SK-N-SH (cell line): ENCODE measurements at regions not wholly inside any gene's neighbourhood (a gene's known extent, or its start where the extent isn't known, plus 50 kb on each side); places are given as distances from the start of the nearest gene placed in this dataset.

ENCODE experiments used
- CTCF ChIA-PET: fragments of 300-600, 350-600 bp; formaldehyde crosslinking; extraction: SDS; loops from one replicate; lab custom pipeline; 2021; lab: Yijun Ruan, JAX
- POLR2A ChIA-PET: fragments of 350-600 bp; sonication (Branson Sonifier 250); formaldehyde crosslinking; extraction: SDS; loops from one replicate; lab custom pipeline; 2020; ENCODE audit warnings: antibody characterized with exemption, inconsistent platforms; lab: Yijun Ruan, JAX
- DNase-seq: peaks from one replicate; pipeline ENCODE4 v3.0.0; 2012
- H2AFZ ChIP-seq: fragments of 200-600 bp; sonication (generic); 2 replicates; pipeline ENCODE4 v1.8.1; 2016; ENCODE audit warnings: antibody characterized with exemption, mild to moderate bottlenecking, low read depth
- H3F3A ChIP-seq: fragments of 200-600 bp; sonication (generic); replicated peaks from 2 replicates; pipeline ENCODE3; 2016; ENCODE audit warnings: antibody characterized with exemption, mild to moderate bottlenecking; ENCODE audit not compliant: insufficient read depth
- H3K27ac ChIP-seq, 2 experiments: fragments of 200-500 bp in 1 of 2; fragments of 200-600 bp in 1 of 2; sonication (Bioruptor generic) in 1 of 2; sonication (generic), shearing (Covaris generic) in 1 of 2; 2 replicates each; pipeline versions ENCODE4 v1.5.1 to v1.6.1; 2014 to 2016; ENCODE audit warnings: low read depth in 2 of 2, inconsistent platforms in 1 of 2, low read length in 1 of 2, mild to moderate bottlenecking in 1 of 2, mixed read lengths in 1 of 2
- H3K27me3 ChIP-seq: fragments of 200-600 bp; sonication (generic), shearing (Covaris generic); 2 replicates; pipeline ENCODE4 v1.6.1; 2016; ENCODE audit warnings: mixed run types; ENCODE audit not compliant: insufficient read depth
- H3K36me3 ChIP-seq, 2 experiments: fragments of 200-500 bp in 1 of 2; fragments of 200-600 bp in 1 of 2; sonication (Bioruptor generic) in 1 of 2; sonication (generic) in 1 of 2; replicated peaks in 1 of 2; 2 replicates each; pipeline versions ENCODE3 to v1.5.1; 2014 to 2016; ENCODE audit warnings: low read length in 1 of 2, mild to moderate bottlenecking in 1 of 2; ENCODE audit not compliant: insufficient read depth in 2 of 2, control insufficient read depth in 1 of 2
- H3K4me1 ChIP-seq, 2 experiments: fragments of 200-500 bp in 1 of 2; fragments of 200-600 bp in 1 of 2; sonication (Bioruptor generic) in 1 of 2; sonication (generic), shearing (Covaris generic) in 1 of 2; 2 replicates each; pipeline versions ENCODE4 v1.5.1 to v1.6.1; 2014 to 2016; ENCODE audit warnings: low read depth in 1 of 2, low read length in 1 of 2, mixed run types in 1 of 2; ENCODE audit not compliant: insufficient read depth in 2 of 2, control insufficient read depth in 1 of 2
- H3K4me2 ChIP-seq: fragments of 200-600 bp; sonication (generic), shearing (Covaris generic); 2 replicates; pipeline ENCODE4 v1.6.1; 2017; ENCODE audit warnings: mixed run types
- H3K4me3 ChIP-seq, 2 experiments: fragments of 200-500 bp in 1 of 2; fragments of 200-600 bp in 1 of 2; sonication (Bioruptor generic) in 1 of 2; sonication (generic), shearing (Covaris generic) in 1 of 2; 2 replicates each; pipeline versions ENCODE4 v1.5.1 to v1.8.1; 2014 to 2016; ENCODE audit warnings: low read depth in 2 of 2, inconsistent platforms in 1 of 2, low read length in 1 of 2, mild to moderate bottlenecking in 1 of 2, mixed read lengths in 1 of 2, moderate library complexity in 1 of 2
- H3K79me2 ChIP-seq: fragments of 200-600 bp; sonication (generic); 2 replicates; pipeline ENCODE4 v1.8.1; 2017; ENCODE audit warnings: mild to moderate bottlenecking; ENCODE audit not compliant: insufficient read depth
- H3K9ac ChIP-seq: fragments of 200-600 bp; sonication (generic); 2 replicates; pipeline ENCODE4 v1.6.1; 2017; ENCODE audit warnings: mixed run types
- H3K9me2 ChIP-seq: fragments of 200-600 bp; sonication (generic); 2 replicates; pipeline ENCODE4 v1.6.1; 2017; ENCODE audit warnings: mixed run types
- H3K9me3 ChIP-seq: fragments of 200-600 bp; sonication (generic); 2 replicates; pipeline ENCODE4 v1.6.1; 2017; ENCODE audit warnings: mixed run types, mild to moderate bottlenecking, moderate library complexity
- H4K20me1 ChIP-seq: fragments of 200-600 bp; sonication (generic); 2 replicates; pipeline ENCODE4 v1.6.1; 2017; ENCODE audit warnings: mild to moderate bottlenecking, mixed run types; ENCODE audit not compliant: insufficient read depth
- CHD2 ChIP-seq: fragments of 150-350 bp; IDR thresholded peaks from 2 replicates; pipeline ENCODE4 v1.6.1; 2018; ENCODE audit warnings: low read length; ENCODE audit not compliant: partially characterized antibody
- EP300 ChIP-seq, 2 experiments: IDR thresholded peaks; 2 replicates each; pipeline versions ENCODE4 v1.4.0 to v1.6.1; 2012; ENCODE audit warnings: borderline replicate concordance in 1 of 2, low read depth in 1 of 2, low read length in 1 of 2
- EZH2phosphoT487 ChIP-seq: fragments of 200-600 bp; sonication (generic); IDR thresholded peaks from 2 replicates; pipeline ENCODE4 v1.6.1; 2017; ENCODE audit warnings: low read depth, mixed run types, mild to moderate bottlenecking, antibody characterized with exemption, moderate library complexity, borderline replicate concordance
- FOSL2 ChIP-seq: IDR thresholded peaks from 2 replicates; pipeline ENCODE4 v1.4.0; 2012; ENCODE audit warnings: low read depth, mild to moderate bottlenecking, moderate library complexity, borderline replicate concordance
- FOXJ3 ChIP-seq: sonication (generic); formaldehyde crosslinking; IDR thresholded peaks from 2 replicates; pipeline ENCODE4 v1.5.1; 2020; ENCODE audit warnings: mild to moderate bottlenecking, missing genetic modification reagents
- GABPA ChIP-seq: IDR thresholded peaks from 2 replicates; pipeline ENCODE4 v1.4.0; 2012; ENCODE audit warnings: low read depth, mild to moderate bottlenecking
- MEF2A ChIP-seq: IDR thresholded peaks from 2 replicates; pipeline ENCODE4 v1.4.0; 2012; ENCODE audit warnings: low read depth, borderline replicate concordance
- RAD21 ChIP-seq: IDR thresholded peaks from 2 replicates; pipeline ENCODE4 v1.6.1; 2012; ENCODE audit warnings: mild to moderate bottlenecking, low read length
- RCOR1 ChIP-seq: fragments of 150-350 bp; IDR thresholded peaks from 2 replicates; pipeline ENCODE4 v1.6.1; 2017; ENCODE audit warnings: antibody characterized with exemption, low read length
- RXRA ChIP-seq: IDR thresholded peaks from 2 replicates; pipeline ENCODE4 v1.4.0; 2012; ENCODE audit warnings: low read depth, mild to moderate bottlenecking, borderline replicate concordance
- SIN3A ChIP-seq: IDR thresholded peaks from 2 replicates; pipeline ENCODE4 v1.6.1; 2012; ENCODE audit warnings: low read depth, mild to moderate bottlenecking, low read length, moderate library complexity, borderline replicate concordance
- TEAD4 ChIP-seq: IDR thresholded peaks from 2 replicates; pipeline ENCODE4 v1.4.0; 2012; ENCODE audit warnings: mild to moderate bottlenecking, borderline replicate concordance; ENCODE audit not compliant: insufficient read depth
- YY1 ChIP-seq: IDR thresholded peaks from 2 replicates; pipeline ENCODE4 v1.4.0; 2012; ENCODE audit warnings: low read depth, mild to moderate bottlenecking
- WGBS: methylation state at CpG from one replicate; pipeline ENCODE4 v1.1.6; 2017; ENCODE audit warnings: low lambda C conversion rate; 5-methylcytosine and 5-hydroxymethylcytosine counted together
- TF ChIP-seq, protein P1 (sequence below): fragments of 150-350 bp; IDR thresholded peaks from 2 replicates; pipeline ENCODE4 v1.6.1; 2016; ENCODE audit warnings: mild to moderate bottlenecking, low read depth, low read length
- TF ChIP-seq, protein P2 (sequence below): fragments of 200-600 bp; sonication (generic); IDR thresholded peaks from 2 replicates; pipeline ENCODE4 v1.6.1; 2017; ENCODE audit warnings: antibody characterized with exemption, mild to moderate bottlenecking, moderate library complexity
- TF ChIP-seq, protein P3 (sequence below): IDR thresholded peaks from 2 replicates; pipeline ENCODE4 v1.4.0; 2012; ENCODE audit warnings: low read depth, borderline replicate concordance
- TF ChIP-seq, protein P4 (sequence below): IDR thresholded peaks from 2 replicates; pipeline ENCODE4 v1.6.1; 2012; ENCODE audit warnings: mild to moderate bottlenecking, low read depth, low read length, moderate library complexity

DNA sequence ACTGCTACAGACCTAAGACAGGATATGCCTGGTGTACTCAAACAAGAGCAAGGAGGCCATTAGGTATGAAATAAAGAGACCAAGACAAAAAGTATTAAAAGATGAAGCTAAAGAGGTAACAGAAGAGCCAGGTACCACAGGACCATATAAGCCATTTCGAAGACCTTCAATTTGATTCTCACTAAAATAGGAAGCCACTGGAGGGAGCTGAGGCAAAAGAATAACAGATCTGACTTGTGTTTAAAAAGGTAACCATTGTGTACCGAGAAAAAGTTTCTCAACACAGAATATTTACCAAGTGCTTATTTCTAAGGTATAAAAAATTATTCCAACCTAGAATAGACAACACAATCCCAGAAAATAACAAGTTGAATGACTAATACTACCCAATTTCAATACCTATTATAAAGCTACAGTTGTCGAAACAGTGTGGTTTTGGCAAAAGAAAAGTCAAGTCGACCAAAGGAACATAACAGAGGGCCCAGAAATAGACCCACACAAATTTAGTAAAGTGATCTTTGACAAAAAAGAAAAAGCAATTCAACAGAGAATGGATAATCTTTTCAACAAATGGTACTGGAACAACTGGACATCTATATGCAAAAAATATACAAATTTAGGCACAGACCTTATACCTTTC is 125.3 kb upstream of the DST start:
- ChIA-PET POLR2A (no interaction called here), CTCF (interaction anchor here (0.8 to 1.5 kb wide), 3 partner anchors 21 to 84 kb away, joined by 3 to 4 read pairs (median 4); no protein-coding TSS in a partner anchor)
- Histone ChIP-seq H4K20me1 (peaks cover 97% of the 10 kb centered on the region), H3K27me3 (no peaks in the 10 kb centered on the region), H3K27ac (0 out of 4 replicates have a peak overlapping the region, but pooled peaks of 1 of the 2 experiments have one; percentile 1), H3K4me3 (no peak overlapping the region), H3K9me2 (no peaks in the 10 kb centered on the region), H3K9me3 (no peaks in the 10 kb centered on the region), H2AFZ (no peak overlapping the region), H3K36me3 (peaks cover 0 to 3% of the 10 kb centered on the region in 2 experiments), H3K4me2 (no peak overlapping the region), H3K4me1 (peaks cover 10 to 59% of the 10 kb centered on the region in 2 experiments), H3K79me2 (peaks cover 100% of the 10 kb centered on the region), H3K9ac (no peak overlapping the region), H3F3A (peaks cover 43% of the 10 kb centered on the region)
- no peak for DNase-seq
- TF ChIP-seq, protein P1, sequence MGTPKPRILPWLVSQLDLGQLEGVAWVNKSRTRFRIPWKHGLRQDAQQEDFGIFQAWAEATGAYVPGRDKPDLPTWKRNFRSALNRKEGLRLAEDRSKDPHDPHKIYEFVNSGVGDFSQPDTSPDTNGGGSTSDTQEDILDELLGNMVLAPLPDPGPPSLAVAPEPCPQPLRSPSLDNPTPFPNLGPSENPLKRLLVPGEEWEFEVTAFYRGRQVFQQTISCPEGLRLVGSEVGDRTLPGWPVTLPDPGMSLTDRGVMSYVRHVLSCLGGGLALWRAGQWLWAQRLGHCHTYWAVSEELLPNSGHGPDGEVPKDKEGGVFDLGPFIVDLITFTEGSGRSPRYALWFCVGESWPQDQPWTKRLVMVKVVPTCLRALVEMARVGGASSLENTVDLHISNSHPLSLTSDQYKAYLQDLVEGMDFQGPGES, result no peak
- TF ChIP-seq EZH2phosphoT487, result no peak
- TF ChIP-seq MEF2A, result no peak
- TF ChIP-seq, protein P2, sequence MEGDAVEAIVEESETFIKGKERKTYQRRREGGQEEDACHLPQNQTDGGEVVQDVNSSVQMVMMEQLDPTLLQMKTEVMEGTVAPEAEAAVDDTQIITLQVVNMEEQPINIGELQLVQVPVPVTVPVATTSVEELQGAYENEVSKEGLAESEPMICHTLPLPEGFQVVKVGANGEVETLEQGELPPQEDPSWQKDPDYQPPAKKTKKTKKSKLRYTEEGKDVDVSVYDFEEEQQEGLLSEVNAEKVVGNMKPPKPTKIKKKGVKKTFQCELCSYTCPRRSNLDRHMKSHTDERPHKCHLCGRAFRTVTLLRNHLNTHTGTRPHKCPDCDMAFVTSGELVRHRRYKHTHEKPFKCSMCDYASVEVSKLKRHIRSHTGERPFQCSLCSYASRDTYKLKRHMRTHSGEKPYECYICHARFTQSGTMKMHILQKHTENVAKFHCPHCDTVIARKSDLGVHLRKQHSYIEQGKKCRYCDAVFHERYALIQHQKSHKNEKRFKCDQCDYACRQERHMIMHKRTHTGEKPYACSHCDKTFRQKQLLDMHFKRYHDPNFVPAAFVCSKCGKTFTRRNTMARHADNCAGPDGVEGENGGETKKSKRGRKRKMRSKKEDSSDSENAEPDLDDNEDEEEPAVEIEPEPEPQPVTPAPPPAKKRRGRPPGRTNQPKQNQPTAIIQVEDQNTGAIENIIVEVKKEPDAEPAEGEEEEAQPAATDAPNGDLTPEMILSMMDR, result peak; percentile 25
- peak; percentile 21; the same call in 1 of the 2 replicates for TF ChIP-seq RAD21
- TF ChIP-seq, protein P3, sequence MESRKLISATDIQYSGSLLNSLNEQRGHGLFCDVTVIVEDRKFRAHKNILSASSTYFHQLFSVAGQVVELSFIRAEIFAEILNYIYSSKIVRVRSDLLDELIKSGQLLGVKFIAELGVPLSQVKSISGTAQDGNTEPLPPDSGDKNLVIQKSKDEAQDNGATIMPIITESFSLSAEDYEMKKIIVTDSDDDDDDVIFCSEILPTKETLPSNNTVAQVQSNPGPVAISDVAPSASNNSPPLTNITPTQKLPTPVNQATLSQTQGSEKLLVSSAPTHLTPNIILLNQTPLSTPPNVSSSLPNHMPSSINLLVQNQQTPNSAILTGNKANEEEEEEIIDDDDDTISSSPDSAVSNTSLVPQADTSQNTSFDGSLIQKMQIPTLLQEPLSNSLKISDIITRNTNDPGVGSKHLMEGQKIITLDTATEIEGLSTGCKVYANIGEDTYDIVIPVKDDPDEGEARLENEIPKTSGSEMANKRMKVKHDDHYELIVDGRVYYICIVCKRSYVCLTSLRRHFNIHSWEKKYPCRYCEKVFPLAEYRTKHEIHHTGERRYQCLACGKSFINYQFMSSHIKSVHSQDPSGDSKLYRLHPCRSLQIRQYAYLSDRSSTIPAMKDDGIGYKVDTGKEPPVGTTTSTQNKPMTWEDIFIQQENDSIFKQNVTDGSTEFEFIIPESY, result no peak
- no peak for TF ChIP-seq YY1
- 91% methylated on average over 4 of the region's 4 CpGs for WGBS

DNA sequence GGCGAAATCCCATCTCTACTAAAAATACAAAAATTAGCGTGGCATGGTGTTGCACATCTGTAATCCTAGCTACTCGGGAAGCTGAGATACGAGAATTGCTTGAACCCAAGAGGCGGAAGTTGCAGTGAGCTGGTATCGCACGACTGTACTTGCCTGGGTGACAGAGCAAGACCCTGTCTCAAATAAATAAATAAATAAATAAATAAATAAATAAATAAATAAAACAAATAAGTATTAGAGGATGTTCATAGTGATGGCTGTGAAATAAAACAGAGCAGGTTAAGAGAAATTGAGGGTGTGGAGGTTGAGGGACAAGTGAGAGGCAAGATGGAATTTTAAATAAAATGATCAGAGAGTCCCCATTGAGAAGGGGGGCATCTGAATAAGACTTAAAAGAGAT is 124.7 kb upstream of the DST start:
- peaks cover 39% of the 10 kb centered on the region for H3F3A ChIP-seq
- H3K79me2 ChIP-seq, result peaks cover 100% of the 10 kb centered on the region
- peaks cover 5 to 53% of the 10 kb centered on the region in 2 experiments for H3K4me1 ChIP-seq
- 0 out of 2 replicates have a peak overlapping the region, but pooled peaks have one; percentile 34 for H3K4me2 ChIP-seq
- peaks cover 0 to 3% of the 10 kb centered on the region in 2 experiments for H3K36me3 ChIP-seq
- H3K9me2 ChIP-seq, result no peaks in the 10 kb centered on the region
- H3K4me3 ChIP-seq, result no peak overlapping the region
- no peaks in the 10 kb centered on the region for H3K9me3 ChIP-seq
- ChIA-PET POLR2A (no interaction called here), CTCF (interaction anchor here (1.1 to 1.5 kb wide), 2 partner anchors 20 to 35 kb away, joined by 4 read pairs; no protein-coding TSS in a partner anchor)
- peak overlapping the region in 1 of 2 experiments; percentile 68; a peak in 1 of 4 replicates for H3K27ac ChIP-seq
- 98% methylated on average over 7 of the region's 7 CpGs for WGBS
- no peak overlapping the region for H3K9ac ChIP-seq
- peaks cover 97% of the 10 kb centered on the region for H4K20me1 ChIP-seq
- no peak overlapping the region for H2AFZ ChIP-seq
- H3K27me3 ChIP-seq, result no peaks in the 10 kb centered on the region
- DNase-seq, result no peak
- no peak for TF ChIP-seq GABPA
- TF ChIP-seq FOXJ3 (CRISPR knock-in tag), result no peak
- no peak for TF ChIP-seq SIN3A
- TF ChIP-seq RXRA, result no peak
- no peak for TF ChIP-seq RCOR1
- no peak for TF ChIP-seq TEAD4
- TF ChIP-seq EP300 (IDR thresholded peaks at IDR 0.05; ENCODE audit: borderline replicate concordance in 1 of 2, low read depth in 1 of 2, low read length in 1 of 2), result no peak
- no peak for TF ChIP-seq YY1
- TF ChIP-seq, protein P4, sequence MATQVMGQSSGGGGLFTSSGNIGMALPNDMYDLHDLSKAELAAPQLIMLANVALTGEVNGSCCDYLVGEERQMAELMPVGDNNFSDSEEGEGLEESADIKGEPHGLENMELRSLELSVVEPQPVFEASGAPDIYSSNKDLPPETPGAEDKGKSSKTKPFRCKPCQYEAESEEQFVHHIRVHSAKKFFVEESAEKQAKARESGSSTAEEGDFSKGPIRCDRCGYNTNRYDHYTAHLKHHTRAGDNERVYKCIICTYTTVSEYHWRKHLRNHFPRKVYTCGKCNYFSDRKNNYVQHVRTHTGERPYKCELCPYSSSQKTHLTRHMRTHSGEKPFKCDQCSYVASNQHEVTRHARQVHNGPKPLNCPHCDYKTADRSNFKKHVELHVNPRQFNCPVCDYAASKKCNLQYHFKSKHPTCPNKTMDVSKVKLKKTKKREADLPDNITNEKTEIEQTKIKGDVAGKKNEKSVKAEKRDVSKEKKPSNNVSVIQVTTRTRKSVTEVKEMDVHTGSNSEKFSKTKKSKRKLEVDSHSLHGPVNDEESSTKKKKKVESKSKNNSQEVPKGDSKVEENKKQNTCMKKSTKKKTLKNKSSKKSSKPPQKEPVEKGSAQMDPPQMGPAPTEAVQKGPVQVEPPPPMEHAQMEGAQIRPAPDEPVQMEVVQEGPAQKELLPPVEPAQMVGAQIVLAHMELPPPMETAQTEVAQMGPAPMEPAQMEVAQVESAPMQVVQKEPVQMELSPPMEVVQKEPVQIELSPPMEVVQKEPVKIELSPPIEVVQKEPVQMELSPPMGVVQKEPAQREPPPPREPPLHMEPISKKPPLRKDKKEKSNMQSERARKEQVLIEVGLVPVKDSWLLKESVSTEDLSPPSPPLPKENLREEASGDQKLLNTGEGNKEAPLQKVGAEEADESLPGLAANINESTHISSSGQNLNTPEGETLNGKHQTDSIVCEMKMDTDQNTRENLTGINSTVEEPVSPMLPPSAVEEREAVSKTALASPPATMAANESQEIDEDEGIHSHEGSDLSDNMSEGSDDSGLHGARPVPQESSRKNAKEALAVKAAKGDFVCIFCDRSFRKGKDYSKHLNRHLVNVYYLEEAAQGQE, result no peak
- no peak for TF ChIP-seq CHD2
- no peak for TF ChIP-seq FOSL2
